22Rv1 (cell line): ENCODE measurements at regions not wholly inside any gene's neighbourhood (a gene's known extent, or its start where the extent isn't known, plus 50 kb on each side); places are given as distances from the start of the nearest gene placed in this dataset.
A peak's percentile ranks its signal among the peaks of the same experiment; 100 is the strongest.

Source experiments
- H3K27ac ChIP-seq: fragments of 450-650 bp; 2 replicates; pipeline ENCODE4 v1.5.1; 2017
- CTCF ChIP-seq: fragments of 450-650 bp; IDR thresholded peaks from 2 replicates; pipeline ENCODE4 v1.5.1; 2017; ENCODE audit warnings: mild to moderate bottlenecking
- ZFX ChIP-seq: fragments of 450-650 bp; IDR thresholded peaks from 2 replicates; pipeline ENCODE4 v1.6.1; 2017; ENCODE audit warnings: antibody characterized with exemption, borderline replicate concordance

GRCh38 chr4:187477224-187477623 is 518.3 kb upstream of the ZFP42 start:
- H3K27ac ChIP-seq: no peak overlapping the region
- TF ChIP-seq CTCF (no peak), ZFX (no peak)

- no peak for TF ChIP-seq CTCF
- no peak for TF ChIP-seq ZFX
- no peak overlapping the region for H3K27ac ChIP-seq
Observed at GRCh38 chr4:187478292-187479140, 517.1 kb upstream of the ZFP42 start.

GRCh38 chr4:187479511-187479910 is 516.1 kb upstream of the ZFP42 start:
- TF ChIP-seq CTCF (no peak), ZFX (no peak)
- H3K27ac ChIP-seq: peak overlapping the region; percentile 42; the same call in 1 of the 2 replicates

- no peak for TF ChIP-seq CTCF
- no peak for TF ChIP-seq ZFX
- H3K27ac ChIP-seq: peak overlapping the region; percentile 42
Observed at GRCh38 chr4:187480146-187481145, 515.1 kb upstream of the ZFP42 start.

- TF ChIP-seq CTCF: no peak
- no peak for TF ChIP-seq ZFX
- no peak overlapping the region for H3K27ac ChIP-seq
Observed at GRCh38 chr4:187484186-187484585, 511.4 kb upstream of the ZFP42 start.

GRCh38 chr4:187485676-187486075 is 509.9 kb upstream of the ZFP42 start:
- TF ChIP-seq CTCF: no peak
- no peak for TF ChIP-seq ZFX
- H3K27ac ChIP-seq: no peak overlapping the region
